GM18867 (cell line): ENCODE measurements at regions not wholly inside any gene's neighbourhood (a gene's known extent, or its start where the extent isn't known, plus 50 kb on each side); places are given as distances from the start of the nearest gene placed in this dataset.

Source experiments
- ATAC-seq: cut with Tn5 transposase; IDR thresholded peaks from one replicate; pipeline ENCODE4 v1.9.1; 2021; ENCODE audit warnings: mild to moderate bottlenecking, moderate library complexity; ENCODE audit not compliant: unreplicated experiment

GRCh38 chr1:178973652-178974101 lies 52.0 kb upstream of the FAM20B start:
- ATAC-seq = peak; percentile 47
